ENCODE measurements at regions not wholly inside any gene's neighbourhood (a gene's known extent, or its start where the extent isn't known, plus 50 kb on each side); places are given as distances from the start of the nearest gene placed in this dataset.

DNA sequence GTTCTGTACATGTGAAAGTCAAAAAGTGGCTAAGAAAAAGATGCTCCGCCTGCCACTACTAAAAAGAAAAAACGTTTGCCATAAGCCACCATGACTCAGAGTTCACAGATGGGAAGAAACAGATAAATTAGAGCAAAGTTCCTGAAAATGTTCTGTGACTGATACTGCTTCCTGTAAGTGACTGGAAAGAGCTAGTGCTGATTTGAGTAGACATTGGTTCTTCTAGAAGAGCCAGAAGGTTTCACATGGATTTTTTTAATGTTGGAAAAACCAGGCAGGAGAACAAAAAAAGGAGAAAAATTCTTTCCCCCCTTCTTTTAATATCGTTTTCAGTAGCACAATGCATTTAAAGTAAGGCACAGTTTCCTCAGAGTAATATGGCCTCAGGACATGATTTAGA, 221.4 kb downstream of the HLX start:
- H3K27me3 ChIP-seq (ENCODE audit: insufficient read depth): no peaks in the 10 kb centered on the region
- no peak overlapping the region for H3K4me3 ChIP-seq (ENCODE audit: low read depth in 2 of 2, low read length in 1 of 2)
- no peak for DNase-seq
- POLR2A ChIA-PET: no interaction called here
- peak overlapping the region; percentile 38; the same call in 1 of the 2 replicates for H3K4me2 ChIP-seq
- H3K36me3 ChIP-seq (replicated peaks in 1 of 2; ENCODE audit: control insufficient read depth in 1 of 2, insufficient read depth in 2 of 2, low read length in 1 of 2): no peaks in the 10 kb centered on the region
- WGBS (ENCODE audit: low lambda C conversion rate): 8% methylated on average over 3 of the region's 3 CpGs
- no peaks in the 10 kb centered on the region for H4K20me1 ChIP-seq (ENCODE audit: insufficient read depth)
- H3K9me3 ChIP-seq: no peaks in the 10 kb centered on the region
- peak overlapping the region; percentile 90 to 92 for H3K27ac ChIP-seq (ENCODE audit: low read depth in 2 of 2, low read length in 1 of 2)
- no peak overlapping the region; the same call in 1 of the 2 replicates for H3K9ac ChIP-seq
- no peaks in the 10 kb centered on the region for H3K79me2 ChIP-seq (ENCODE audit: insufficient read depth)
- H3K4me1 ChIP-seq (ENCODE audit: control insufficient read depth in 1 of 2, insufficient read depth in 2 of 2, low read depth in 1 of 2, low read length in 1 of 2): peaks cover 16 to 25% of the 10 kb centered on the region in 2 experiments
- no peaks in the 10 kb centered on the region for H3K9me2 ChIP-seq
- H3F3A ChIP-seq (replicated peaks; ENCODE audit: insufficient read depth): peaks cover 34% of the 10 kb centered on the region
- H2AFZ ChIP-seq (ENCODE audit: low read depth): no peak overlapping the region; the same call in 1 of the 2 replicates
- CTCF ChIA-PET: no interaction called here
- TF ChIP-seq RCOR1 (IDR thresholded peaks at IDR 0.05; ENCODE audit: low read length) (no peak), SIN3A (IDR thresholded peaks at IDR 0.05; ENCODE audit: borderline replicate concordance, low read depth, low read length) (0 out of 2 replicates have a peak, but pooled peaks have one; percentile 23), FOXM1 (IDR thresholded peaks at IDR 0.05; ENCODE audit: low read depth) (peak; percentile 83; the same call in 1 of the 2 replicates), NRF1 (IDR thresholded peaks at IDR 0.05; ENCODE audit: low read depth, low read length) (no peak), GATA2 (CRISPR knock-in tag; IDR thresholded peaks at IDR 0.05) (no peak), MEF2A (IDR thresholded peaks at IDR 0.05; ENCODE audit: borderline replicate concordance, low read depth) (peak; percentile 48; the same call in 1 of the 2 replicates), IRF3 (IDR thresholded peaks at IDR 0.05; ENCODE audit: low read depth, low read length) (no peak), FOSL2 (IDR thresholded peaks at IDR 0.05; ENCODE audit: borderline replicate concordance, low read depth) (peak; percentile 88), FOXJ3 (CRISPR knock-in tag; IDR thresholded peaks at IDR 0.05) (no peak), EZH2phosphoT487 (IDR thresholded peaks at IDR 0.05; ENCODE audit: borderline replicate concordance, low read depth) (no peak), TEAD4 (IDR thresholded peaks at IDR 0.05; ENCODE audit: borderline replicate concordance, insufficient read depth) (peak; percentile 70; the same call in 1 of the 2 replicates), RAD21 (IDR thresholded peaks at IDR 0.05; ENCODE audit: low read length) (peak; percentile 25; the same call in 1 of the 2 replicates), MXI1 (IDR thresholded peaks at IDR 0.05; ENCODE audit: low read depth, low read length) (no peak), RXRA (IDR thresholded peaks at IDR 0.05; ENCODE audit: borderline replicate concordance, low read depth) (peak; percentile 98), RFX5 (IDR thresholded peaks at IDR 0.05; ENCODE audit: low read length) (no peak), CTCF (IDR thresholded peaks at IDR 0.05) (no peak), EP300 (IDR thresholded peaks at IDR 0.05; ENCODE audit: borderline replicate concordance in 1 of 2, low read depth in 1 of 2, low read length in 1 of 2) (peak; percentile 56 to 93), PBX3 (IDR thresholded peaks at IDR 0.05) (peak; percentile 90), CHD2 (IDR thresholded peaks at IDR 0.05; ENCODE audit: low read length, partially characterized antibody) (no peak), JUND (IDR thresholded peaks at IDR 0.05) (peak; percentile 95), NFIC (IDR thresholded peaks at IDR 0.05; ENCODE audit: borderline replicate concordance) (peak; percentile 63; the same call in 1 of the 2 replicates), GABPA (IDR thresholded peaks at IDR 0.05; ENCODE audit: low read depth) (no peak), ZBTB33 (IDR thresholded peaks at IDR 0.05; ENCODE audit: borderline replicate concordance, low read depth) (no peak), TAF1 (IDR thresholded peaks at IDR 0.05; ENCODE audit: borderline replicate concordance, low read depth, low read length) (no peak), TCF12 (IDR thresholded peaks at IDR 0.05) (peak; percentile 96)
- TF ChIP-seq, protein P1, sequence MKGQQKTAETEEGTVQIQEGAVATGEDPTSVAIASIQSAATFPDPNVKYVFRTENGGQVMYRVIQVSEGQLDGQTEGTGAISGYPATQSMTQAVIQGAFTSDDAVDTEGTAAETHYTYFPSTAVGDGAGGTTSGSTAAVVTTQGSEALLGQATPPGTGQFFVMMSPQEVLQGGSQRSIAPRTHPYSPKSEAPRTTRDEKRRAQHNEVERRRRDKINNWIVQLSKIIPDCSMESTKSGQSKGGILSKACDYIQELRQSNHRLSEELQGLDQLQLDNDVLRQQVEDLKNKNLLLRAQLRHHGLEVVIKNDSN (IDR thresholded peaks at IDR 0.05; ENCODE audit: borderline replicate concordance, low read depth): peak; percentile 27; the same call in 1 of the 2 replicates
- TF ChIP-seq, protein P2, sequence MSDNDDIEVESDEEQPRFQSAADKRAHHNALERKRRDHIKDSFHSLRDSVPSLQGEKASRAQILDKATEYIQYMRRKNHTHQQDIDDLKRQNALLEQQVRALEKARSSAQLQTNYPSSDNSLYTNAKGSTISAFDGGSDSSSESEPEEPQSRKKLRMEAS (IDR thresholded peaks at IDR 0.05; ENCODE audit: low read depth): peak; percentile 79; the same call in 1 of the 2 replicates
